Stomach (tissue), 8 donors: ENCODE measurements at regions not wholly inside any gene's neighbourhood (a gene's known extent, or its start where the extent isn't known, plus 50 kb on each side); places are given as distances from the start of the nearest gene placed in this dataset.

ENCODE experiments used
- DNase-seq, 2 donors: peaks; one replicate each; pipeline versions ENCODE4 v3.0.0 to v3.0.0-alpha.2; 2013 to 2019
- H3K27ac ChIP-seq, 5 donors: fragments of 200-600 bp in 4 of 5; sonication (generic) in 4 of 5; one replicate each; pipeline ENCODE4 v1.5.1; 2013 to 2019; ENCODE audit warnings: mild to moderate bottlenecking in 1 of 5, moderate library complexity in 1 of 5
- H3K27me3 ChIP-seq, 3 donors: fragments of 200-600 bp; sonication (generic); one replicate each; pipeline ENCODE4 v1.5.1; 2017 to 2019; ENCODE audit warnings: mixed run types in 1 of 3
- H3K36me3 ChIP-seq, 4 donors: fragments of 200-600 bp; sonication (generic); 1 replicate in 3 of 4; 2 replicates in 1 of 4; pipeline ENCODE4 v1.5.1; 2016 to 2019
- H3K4me1 ChIP-seq, 4 donors: fragments of 200-600 bp; sonication (generic); one replicate each; pipeline ENCODE4 v1.5.1; 2016 to 2019
- H3K4me3 ChIP-seq, 4 donors: fragments of 200-600 bp; sonication (generic) in 3 of 4; one replicate each; pipeline ENCODE4 v1.5.1; 2016 to 2019; ENCODE audit warnings: mild to moderate bottlenecking in 1 of 4
- H3K9me3 ChIP-seq, 4 donors: fragments of 200-600 bp; sonication (generic); one replicate each; pipeline ENCODE4 v1.5.1; 2016 to 2019
- EP300 ChIP-seq: sonication (generic); formaldehyde crosslinking; IDR thresholded peaks from one replicate; pipeline ENCODE4 v1.6.1; 2017; ENCODE audit warnings: antibody characterized with exemption
- POLR2A ChIP-seq, 4 donors: fragments of 450-650 bp; IDR thresholded peaks; one replicate each; pipeline ENCODE4 v1.6.1; 2016; ENCODE audit warnings: antibody characterized with exemption in 4 of 4, control low read depth in 2 of 4, mild to moderate bottlenecking in 1 of 4, moderate library complexity in 1 of 4
- POLR2AphosphoS5 ChIP-seq, 3 donors: sonication (generic); formaldehyde crosslinking; IDR thresholded peaks; one replicate each; pipeline ENCODE4 v1.6.1; 2016; ENCODE audit warnings: antibody characterized with exemption in 3 of 3
- WGBS, 5 donors: extraction: QIAGEN DNeasy Blood & Tissue Kit in 3 of 5; methylation state at CpG; one replicate each; pipeline versions ENCODE4 v1.1.5 to v1.1.7; 2013 to 2018; 5-methylcytosine and 5-hydroxymethylcytosine counted together
- intact Hi-C: fragments of 100-400 bp; cut with DNase I; formaldehyde crosslinking; loops from one replicate; pipeline ENCODE4 v1.15.1; 2023; ENCODE audit warnings: low total_unique reads
- TF ChIP-seq, protein P1 (sequence below), 7 experiments: fragments of 450-650 bp in 4 of 7; fragments of 200-600 bp in 3 of 7; sonication (generic) in 3 of 7; IDR thresholded peaks; one replicate each; pipeline ENCODE4 v1.5.1; 2016 to 2019; ENCODE audit warnings: antibody characterized with exemption in 7 of 7, control low read depth in 2 of 7, mild to moderate bottlenecking in 1 of 7
- donor health status: healthy with polysubstance abuse.
- donor health status: Bipolar disorder and iron deficiency.
- donor health status: healthy.

GRCh38 chr10:130834573-130834972, 476.9 kb downstream of the TCERG1L start:
- no peak for TF ChIP-seq EP300
- TF ChIP-seq POLR2AphosphoS5 (IDR thresholded peaks at IDR 0.05): no peak
- TF ChIP-seq, protein P1, sequence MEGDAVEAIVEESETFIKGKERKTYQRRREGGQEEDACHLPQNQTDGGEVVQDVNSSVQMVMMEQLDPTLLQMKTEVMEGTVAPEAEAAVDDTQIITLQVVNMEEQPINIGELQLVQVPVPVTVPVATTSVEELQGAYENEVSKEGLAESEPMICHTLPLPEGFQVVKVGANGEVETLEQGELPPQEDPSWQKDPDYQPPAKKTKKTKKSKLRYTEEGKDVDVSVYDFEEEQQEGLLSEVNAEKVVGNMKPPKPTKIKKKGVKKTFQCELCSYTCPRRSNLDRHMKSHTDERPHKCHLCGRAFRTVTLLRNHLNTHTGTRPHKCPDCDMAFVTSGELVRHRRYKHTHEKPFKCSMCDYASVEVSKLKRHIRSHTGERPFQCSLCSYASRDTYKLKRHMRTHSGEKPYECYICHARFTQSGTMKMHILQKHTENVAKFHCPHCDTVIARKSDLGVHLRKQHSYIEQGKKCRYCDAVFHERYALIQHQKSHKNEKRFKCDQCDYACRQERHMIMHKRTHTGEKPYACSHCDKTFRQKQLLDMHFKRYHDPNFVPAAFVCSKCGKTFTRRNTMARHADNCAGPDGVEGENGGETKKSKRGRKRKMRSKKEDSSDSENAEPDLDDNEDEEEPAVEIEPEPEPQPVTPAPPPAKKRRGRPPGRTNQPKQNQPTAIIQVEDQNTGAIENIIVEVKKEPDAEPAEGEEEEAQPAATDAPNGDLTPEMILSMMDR (IDR thresholded peaks at IDR 0.05): no peak
- TF ChIP-seq POLR2A (IDR thresholded peaks at IDR 0.05): no peak
- Histone ChIP-seq H3K9me3 (peaks cover 0 to 8% (median 0%) of the 10 kb centered on the region in 4 donors), H3K4me1 (no peaks in the 10 kb centered on the region), H3K27ac (no peak overlapping the region), H3K36me3 (no peaks in the 10 kb centered on the region), H3K4me3 (no peak overlapping the region), H3K27me3 (peaks cover 0 to 5% (median 0%) of the 10 kb centered on the region in 3 donors)
- DNase-seq: no peak
- 88 to 93% (median 92%) methylated on average over 15 of the region's 15 CpGs for WGBS, 5 donors
- intact Hi-C loops: no loop called here

- no peak overlapping the region for H3K4me3 ChIP-seq
- intact Hi-C loops: no loop called here
- 73 to 95% (median 89%) methylated on average over 4 to 5 of the region's 5 CpGs for WGBS, 5 donors
- TF ChIP-seq POLR2A (IDR thresholded peaks at IDR 0.05) (no peak), EP300 (no peak), POLR2AphosphoS5 (IDR thresholded peaks at IDR 0.05) (no peak)
- TF ChIP-seq, protein P1 (IDR thresholded peaks at IDR 0.05): no peak
- DNase-seq: no peak
- H3K36me3 ChIP-seq: no peaks in the 10 kb centered on the region
- H3K27me3 ChIP-seq: peaks cover 0 to 5% (median 0%) of the 10 kb centered on the region in 3 donors
- peaks cover 0 to 8% (median 0%) of the 10 kb centered on the region in 4 donors for H3K9me3 ChIP-seq
- H3K4me1 ChIP-seq: no peaks in the 10 kb centered on the region
- no peak overlapping the region for H3K27ac ChIP-seq
Measured at GRCh38 chr10:130835068-130835467, 476.5 kb downstream of the TCERG1L start.

DNA sequence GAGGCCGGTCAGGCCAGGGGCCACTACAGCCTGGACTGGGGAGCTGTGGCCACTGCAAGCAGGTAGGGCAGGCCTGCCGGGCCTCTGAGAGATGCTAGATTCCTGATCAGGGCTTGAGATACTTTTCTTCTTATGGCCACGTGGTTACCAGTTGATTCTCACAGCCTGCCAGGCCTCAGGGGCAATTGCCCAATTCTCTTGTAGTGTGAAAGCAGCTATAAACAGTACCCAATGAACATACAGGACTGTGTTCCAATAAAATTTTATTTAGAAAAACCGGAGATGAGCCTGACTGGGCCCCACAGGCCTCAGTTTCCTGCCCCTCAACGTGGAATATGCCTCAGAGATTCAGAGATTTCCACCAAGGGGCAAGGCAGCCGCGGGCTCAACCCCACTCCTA, 475.2 kb downstream of the TCERG1L start:
- Histone ChIP-seq H3K36me3 (no peaks in the 10 kb centered on the region), H3K9me3 (peaks cover 0 to 8% (median 0%) of the 10 kb centered on the region in 4 donors), H3K4me1 (no peaks in the 10 kb centered on the region), H3K4me3 (no peak overlapping the region), H3K27me3 (peaks cover 0 to 5% (median 0%) of the 10 kb centered on the region in 3 donors), H3K27ac (no peak overlapping the region)
- no peak for DNase-seq
- intact Hi-C loops: no loop called here
- 73 to 82% (median 81%) methylated on average over 7 of the region's 7 CpGs for WGBS, 5 donors
- TF ChIP-seq EP300 (no peak), POLR2AphosphoS5 (IDR thresholded peaks at IDR 0.05) (no peak), POLR2A (IDR thresholded peaks at IDR 0.05) (no peak)
- TF ChIP-seq, protein P1 (IDR thresholded peaks at IDR 0.05): no peak

- H3K9me3 ChIP-seq: no peaks in the 10 kb centered on the region
- intact Hi-C loops: no loop called here
- no peaks in the 10 kb centered on the region for H3K4me1 ChIP-seq
- WGBS, 5 donors: 69 to 91% (median 78%) methylated on average over 12 of the region's 12 CpGs
- H3K4me3 ChIP-seq: no peak overlapping the region
- H3K27me3 ChIP-seq: no peaks in the 10 kb centered on the region
- no peak overlapping the region for H3K27ac ChIP-seq
- TF ChIP-seq POLR2A (IDR thresholded peaks at IDR 0.05) (no peak), EP300 (no peak), POLR2AphosphoS5 (IDR thresholded peaks at IDR 0.05) (no peak)
- TF ChIP-seq, protein P1 (IDR thresholded peaks at IDR 0.05): no peak
- H3K36me3 ChIP-seq: no peaks in the 10 kb centered on the region
- DNase-seq: no peak
Measured at GRCh38 chr10:130843051-130843653, 468.4 kb downstream of the TCERG1L start.
